Panc1 (cell line): ENCODE measurements at regions not wholly inside any gene's neighbourhood (a gene's known extent, or its start where the extent isn't known, plus 50 kb on each side); places are given as distances from the start of the nearest gene placed in this dataset.

Experiments
- ATAC-seq: fragments of 200-7000 bp; cut with Tn5 transposase; 2 replicates; pipeline ENCODE4 v1.9.1; 2020; ENCODE audit warnings: mild to moderate bottlenecking, moderate library complexity
- BruUV-seq: library from RNA; stranded (reverse); fragments of 400-500 nt; replicated peaks from 2 replicates; lab custom pipeline; 2021; lab: Mats Ljungman, UMichigan
- CTCF ChIA-PET: fragments of 300-600 bp; sonication (Branson Sonifier 250); formaldehyde crosslinking; loops from one replicate; lab custom pipeline; 2022; ENCODE audit warnings: antibody characterized with exemption; lab: Charles Lee
- POLR2A ChIA-PET: fragments of 300-600 bp; sonication (Branson Sonifier 250); formaldehyde crosslinking; loops from one replicate; lab custom pipeline; 2022; ENCODE audit warnings: antibody characterized with exemption; lab: Charles Lee
- DNase-seq: peaks from one replicate; pipeline ENCODE4 v3.0.0-alpha.2; 2010; ENCODE audit warnings: low read depth, low spot score
- H3K27ac ChIP-seq: 2 replicates; pipeline ENCODE4 v1.5.1; 2011; ENCODE audit warnings: mild to moderate bottlenecking, low read length, inconsistent platforms
- H3K27me3 ChIP-seq: fragments of 200-500 bp; sonication (Bioruptor generic); 2 replicates; pipeline ENCODE4 v1.6.0; 2014; ENCODE audit warnings: low read length, inconsistent platforms; ENCODE audit not compliant: control insufficient read depth, insufficient read depth
- H3K36me3 ChIP-seq: fragments of 200-500 bp; sonication (Bioruptor generic); 2 replicates; pipeline ENCODE4 v1.5.1; 2014; ENCODE audit warnings: inconsistent platforms, mild to moderate bottlenecking, low read length, moderate library complexity; ENCODE audit not compliant: control insufficient read depth, insufficient read depth
- H3K4me1 ChIP-seq: 2 replicates; pipeline ENCODE4 v1.5.1; 2011; ENCODE audit warnings: inconsistent platforms, mild to moderate bottlenecking, low read length, moderate library complexity; ENCODE audit not compliant: control insufficient read depth, insufficient read depth
- H3K4me3 ChIP-seq, 2 experiments: 2 replicates each; pipeline ENCODE4 v1.5.1; 2011 to 2012; ENCODE audit warnings: low read depth in 2 of 2, low read length in 2 of 2, mild to moderate bottlenecking in 2 of 2, inconsistent platforms in 1 of 2, moderate library complexity in 1 of 2
- H3K9me3 ChIP-seq: fragments of 200-500 bp; sonication (Bioruptor generic); 2 replicates; pipeline ENCODE4 v1.5.1; 2014; ENCODE audit warnings: low read depth, mild to moderate bottlenecking, inconsistent platforms, low read length, moderate library complexity; ENCODE audit not compliant: control insufficient read depth, insufficient read depth
- CTCF ChIP-seq: fragments of 450-650 bp; IDR thresholded peaks from 2 replicates; pipeline ENCODE4 v1.5.1; 2017; ENCODE audit warnings: mild to moderate bottlenecking
- POLR2AphosphoS5 ChIP-seq: IDR thresholded peaks from 2 replicates; pipeline ENCODE4 v1.6.1; 2012; ENCODE audit warnings: mild to moderate bottlenecking, low read depth, low read length, moderate library complexity
- REST ChIP-seq, 2 experiments: IDR thresholded peaks; 2 replicates each; pipeline ENCODE4 v1.6.1; 2011 to 2012; ENCODE audit warnings: low read depth in 2 of 2, control low read depth in 1 of 2, low read length in 1 of 2, mild to moderate bottlenecking in 1 of 2, moderate library complexity in 1 of 2; ENCODE audit not compliant: insufficient read depth in 1 of 2
- SIN3A ChIP-seq: IDR thresholded peaks from 2 replicates; pipeline ENCODE4 v1.6.1; 2012; ENCODE audit warnings: low read depth, mild to moderate bottlenecking, low read length, moderate library complexity, borderline replicate concordance; ENCODE audit not compliant: insufficient read depth
- TCF7L2 ChIP-seq: IDR thresholded peaks from 2 replicates; pipeline ENCODE4 v1.6.1; 2011; ENCODE audit warnings: mild to moderate bottlenecking, low read depth, low read length, inconsistent platforms
- in situ Hi-C: cut with HindIII; loops from 2 replicates; pipeline ENCODE4 v1.10.0; 2016; ENCODE audit warnings: low sequenced_read_pairs, low pct_unique_long_range_greater_than_20kb
- intact Hi-C: fragments of 100-400 bp; cut with micrococcal nuclease; formaldehyde crosslinking; loops from one replicate; pipeline ENCODE4 v1.10.0; 2022; ENCODE audit not compliant: unreplicated experiment

GRCh38 chr7:106731187-106731586, 70.2 kb upstream of the CCDC71L start:
- Histone ChIP-seq H3K36me3 (no peaks in the 10 kb centered on the region), H3K27me3 (no peaks in the 10 kb centered on the region), H3K4me1 (no peaks in the 10 kb centered on the region), H3K9me3 (no peaks in the 10 kb centered on the region), H3K27ac (no peak overlapping the region), H3K4me3 (no peak overlapping the region)
- ChIA-PET POLR2A (no interaction called here), CTCF (no interaction called here)
- intact Hi-C loops (no loop called here), in situ Hi-C loops (no loop called here)
- ATAC-seq (no peak), DNase-seq (no peak)
- no TSS peak for BruUV-seq
- TF ChIP-seq TCF7L2 (no peak), SIN3A (no peak), CTCF (no peak), REST (IDR thresholded peaks at IDR 0.05; ENCODE audit: insufficient read depth in 1 of 2, low read depth in 2 of 2, low read length in 1 of 2) (no peak), POLR2AphosphoS5 (no peak)

DNA sequence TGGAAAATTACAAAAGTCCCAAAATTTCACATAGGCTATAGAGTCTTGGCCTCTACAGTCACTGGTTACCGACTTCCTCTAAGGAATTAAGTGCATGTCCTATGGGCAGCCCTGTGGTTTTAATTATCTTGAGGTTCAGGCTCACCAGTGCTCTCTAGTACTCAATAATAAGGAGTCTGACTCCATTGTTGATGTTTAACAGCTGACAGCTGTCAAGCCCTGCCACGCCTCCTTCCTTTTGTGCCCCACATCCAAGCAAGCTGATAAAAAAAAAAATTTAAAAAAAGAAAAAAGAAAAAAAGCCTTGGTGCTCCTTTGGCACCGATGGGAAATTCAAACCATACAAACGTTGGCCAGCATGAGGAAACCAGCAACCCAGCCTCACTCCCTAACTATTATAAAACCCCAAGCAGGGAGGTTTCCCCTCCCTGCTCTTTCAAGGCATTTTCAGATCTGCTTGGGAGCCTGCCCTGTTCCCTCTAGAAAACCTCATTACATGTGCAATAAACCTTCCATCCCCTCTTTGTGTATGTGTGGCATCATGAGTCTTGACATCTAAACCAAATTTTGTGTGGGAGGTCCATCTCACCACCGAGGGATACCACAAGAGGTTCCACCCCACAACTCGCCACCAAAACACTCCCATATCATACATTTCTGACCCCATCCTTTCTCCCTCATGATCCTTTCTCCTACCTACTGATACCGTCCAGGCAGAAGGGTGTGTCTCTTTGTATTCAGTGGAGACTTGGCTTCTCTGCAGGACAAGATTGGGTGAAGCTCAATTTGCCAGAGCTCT, 70.9 kb upstream of the CCDC71L start:
- ChIA-PET CTCF (no interaction called here), POLR2A (no interaction called here)
- in situ Hi-C loops = no loop called here

More for the DNA sequence above, 70.9 kb upstream of the CCDC71L start:
- H3K27ac ChIP-seq = no peak overlapping the region
- H3K4me1 ChIP-seq = no peaks in the 10 kb centered on the region
- ATAC-seq (no peak), DNase-seq (no peak)
- H3K4me3 ChIP-seq = no peak overlapping the region
- no peaks in the 10 kb centered on the region for H3K27me3 ChIP-seq
- no peaks in the 10 kb centered on the region for H3K36me3 ChIP-seq
- no TSS peak for BruUV-seq
- intact Hi-C loops = no loop called here
- no peaks in the 10 kb centered on the region for H3K9me3 ChIP-seq
- no peak for TF ChIP-seq REST (IDR thresholded peaks at IDR 0.05; ENCODE audit: insufficient read depth in 1 of 2, low read depth in 2 of 2, low read length in 1 of 2)
- no peak for TF ChIP-seq SIN3A
- TF ChIP-seq TCF7L2 = no peak
- no peak for TF ChIP-seq CTCF
- no peak for TF ChIP-seq POLR2AphosphoS5
